ENCODE measurements at regions not wholly inside any gene's neighbourhood (a gene's known extent, or its start where the extent isn't known, plus 50 kb on each side); places are given as distances from the start of the nearest gene placed in this dataset.

DNA sequence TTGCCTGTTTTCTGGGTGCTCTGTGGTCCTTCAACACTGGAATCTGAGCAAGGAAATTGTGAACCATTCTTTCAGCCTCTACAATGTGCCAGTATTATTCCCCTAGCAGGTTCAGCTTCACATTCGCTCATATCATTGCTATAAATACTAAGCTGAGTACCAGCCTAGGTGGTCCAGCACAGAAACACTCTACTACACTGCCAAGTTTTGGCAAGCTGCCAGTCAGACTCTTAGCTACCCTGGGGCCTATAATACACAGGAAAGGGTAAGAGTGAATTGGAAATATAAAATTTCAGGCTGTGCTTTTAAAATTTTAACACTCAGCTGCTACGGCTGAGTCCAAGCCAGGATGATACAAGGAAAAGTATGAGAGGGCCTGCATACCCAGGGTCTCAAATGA lies 49.9 kb upstream of the PPP1R3A start:
- Histone ChIP-seq H3K36me3 (ENCODE audit: insufficient read depth, low read length) (no peaks in the 10 kb centered on the region), H3K79me2 (ENCODE audit: insufficient read depth, low read length) (no peaks in the 10 kb centered on the region), H3F3A (ENCODE audit: insufficient read depth, low read length) (no peaks in the 10 kb centered on the region), H2AFZ (ENCODE audit: low read length) (no peak overlapping the region), H3K4me2 (ENCODE audit: low read length) (no peak overlapping the region), H3K9me2 (ENCODE audit: low read depth, low read length) (no peaks in the 10 kb centered on the region), H3K4me3 (ENCODE audit: low read depth, low read length, poor library complexity, severe bottlenecking) (no peak overlapping the region), H3K4me1 (ENCODE audit: insufficient read depth, low read length, severe bottlenecking) (no peaks in the 10 kb centered on the region), H4K20me1 (ENCODE audit: insufficient read depth, low read length) (no peaks in the 10 kb centered on the region), H3K27ac (ENCODE audit: low read depth, low read length, poor library complexity, severe bottlenecking) (no peak overlapping the region), H3K9me3 (ENCODE audit: low read length) (no peaks in the 10 kb centered on the region), H3K27me3 (ENCODE audit: insufficient read depth, low read length) (no peaks in the 10 kb centered on the region), H3K9ac (ENCODE audit: low read length) (no peak overlapping the region)
- TF ChIP-seq EZH2 (IDR thresholded peaks at IDR 0.05; ENCODE audit: borderline replicate concordance, low read length), result no peak
